ENCODE measurements at regions not wholly inside any gene's neighbourhood (a gene's known extent, or its start where the extent isn't known, plus 50 kb on each side); places are given as distances from the start of the nearest gene placed in this dataset.

GRCh38 chr4:135921081-135921480 lies 1611.2 kb downstream of the PCDH18 start:
- Histone ChIP-seq H3K27me3 (replicated peaks; ENCODE audit: insufficient read depth, low read depth, low read length, poor library complexity) (no peaks in the 10 kb centered on the region), H3K27ac (ENCODE audit: low read depth, low read length, poor library complexity, severe bottlenecking) (no peak overlapping the region), H3K9me3 (ENCODE audit: low read depth, low read length, poor library complexity, severe bottlenecking) (no peaks in the 10 kb centered on the region), H3K36me3 (ENCODE audit: insufficient read depth, low read length, poor library complexity, severe bottlenecking) (no peaks in the 10 kb centered on the region), H3K4me1 (ENCODE audit: insufficient read depth, low read length, poor library complexity, severe bottlenecking) (no peaks in the 10 kb centered on the region), H3K4me3 (ENCODE audit: low read depth, low read length, poor library complexity, severe bottlenecking) (no peak overlapping the region)
- DNase-seq (ENCODE audit: low spot score): no peak
- POLR2A ChIA-PET (ENCODE audit: low non-redundant PET): no interaction called here
- BruUV-seq (replicated peaks): no TSS peak
- intact Hi-C loops (cut with micrococcal nuclease; ENCODE audit: unreplicated experiment): no loop called here
- CTCF ChIA-PET: no interaction called here
- no peak for TF ChIP-seq CTCF (conservative IDR thresholded peaks at IDR 0.05; ENCODE audit: low read depth, low read length)
- TF ChIP-seq EZH2 (IDR thresholded peaks at IDR 0.05; ENCODE audit: borderline replicate concordance, low read depth, low read length, poor library complexity, severe bottlenecking): no peak

GRCh38 chr4:135917011-135917410 lies 1615.3 kb downstream of the PCDH18 start:
- no TSS peak for BruUV-seq (replicated peaks)
- ChIA-PET POLR2A (ENCODE audit: low non-redundant PET) (no interaction called here), CTCF (no interaction called here)
- no peaks in the 10 kb centered on the region for H3K27me3 ChIP-seq (replicated peaks; ENCODE audit: insufficient read depth, low read depth, low read length, poor library complexity)
- H3K4me3 ChIP-seq (ENCODE audit: low read depth, low read length, poor library complexity, severe bottlenecking): no peak overlapping the region
- intact Hi-C loops (cut with micrococcal nuclease; ENCODE audit: unreplicated experiment): no loop called here
- H3K36me3 ChIP-seq (ENCODE audit: insufficient read depth, low read length, poor library complexity, severe bottlenecking): no peaks in the 10 kb centered on the region
- no peak for DNase-seq (ENCODE audit: low spot score)
- no peaks in the 10 kb centered on the region for H3K9me3 ChIP-seq (ENCODE audit: low read depth, low read length, poor library complexity, severe bottlenecking)
- no peak overlapping the region for H3K27ac ChIP-seq (ENCODE audit: low read depth, low read length, poor library complexity, severe bottlenecking)
- H3K4me1 ChIP-seq (ENCODE audit: insufficient read depth, low read length, poor library complexity, severe bottlenecking): no peaks in the 10 kb centered on the region
- TF ChIP-seq EZH2 (IDR thresholded peaks at IDR 0.05; ENCODE audit: borderline replicate concordance, low read depth, low read length, poor library complexity, severe bottlenecking) (no peak), CTCF (conservative IDR thresholded peaks at IDR 0.05; ENCODE audit: low read depth, low read length) (no peak)

GRCh38 chr4:135900956-135901355 lies 1631.3 kb downstream of the PCDH18 start:
- no peak for TF ChIP-seq EZH2 (IDR thresholded peaks at IDR 0.05; ENCODE audit: borderline replicate concordance, low read depth, low read length, poor library complexity, severe bottlenecking)
- no peak for TF ChIP-seq CTCF (conservative IDR thresholded peaks at IDR 0.05; ENCODE audit: low read depth, low read length)
- no peaks in the 10 kb centered on the region for H3K27me3 ChIP-seq (replicated peaks; ENCODE audit: insufficient read depth, low read depth, low read length, poor library complexity)
- H3K4me3 ChIP-seq (ENCODE audit: low read depth, low read length, poor library complexity, severe bottlenecking): no peak overlapping the region
- ChIA-PET POLR2A (ENCODE audit: low non-redundant PET) (no interaction called here), CTCF (no interaction called here)
- intact Hi-C loops (cut with micrococcal nuclease; ENCODE audit: unreplicated experiment): no loop called here
- no TSS peak for BruUV-seq (replicated peaks)
- H3K36me3 ChIP-seq (ENCODE audit: insufficient read depth, low read length, poor library complexity, severe bottlenecking): no peaks in the 10 kb centered on the region
- H3K4me1 ChIP-seq (ENCODE audit: insufficient read depth, low read length, poor library complexity, severe bottlenecking): no peaks in the 10 kb centered on the region
- no peaks in the 10 kb centered on the region for H3K9me3 ChIP-seq (ENCODE audit: low read depth, low read length, poor library complexity, severe bottlenecking)
- no peak overlapping the region for H3K27ac ChIP-seq (ENCODE audit: low read depth, low read length, poor library complexity, severe bottlenecking)
- no peak for DNase-seq (ENCODE audit: low spot score)

Data from A673 (cell line).